ENCODE measurements at regions not wholly inside any gene's neighbourhood (a gene's known extent, or its start where the extent isn't known, plus 50 kb on each side); places are given as distances from the start of the nearest gene placed in this dataset.

DNA sequence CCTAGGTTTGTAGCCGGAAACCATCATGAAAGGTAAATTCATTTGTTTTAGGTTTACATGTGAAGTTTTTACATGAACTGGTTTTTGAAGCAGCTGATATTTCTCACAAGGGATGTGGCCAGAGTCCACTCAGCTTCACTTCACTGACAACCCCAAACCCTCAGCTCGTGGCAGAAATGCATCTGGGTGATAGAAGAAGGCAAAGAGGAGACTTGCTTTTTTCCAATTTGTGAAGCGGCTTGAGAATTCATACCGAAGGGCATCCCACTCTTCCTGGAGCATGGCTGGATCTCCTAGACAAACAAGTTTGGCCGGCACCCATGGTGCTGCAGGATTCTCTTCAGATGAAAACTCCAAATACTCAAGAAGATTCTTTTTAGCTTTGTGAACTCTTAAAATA, 392.8 kb upstream of the CNR1 start:
- no peak for DNase-seq (ENCODE audit: low spot score)

DNA sequence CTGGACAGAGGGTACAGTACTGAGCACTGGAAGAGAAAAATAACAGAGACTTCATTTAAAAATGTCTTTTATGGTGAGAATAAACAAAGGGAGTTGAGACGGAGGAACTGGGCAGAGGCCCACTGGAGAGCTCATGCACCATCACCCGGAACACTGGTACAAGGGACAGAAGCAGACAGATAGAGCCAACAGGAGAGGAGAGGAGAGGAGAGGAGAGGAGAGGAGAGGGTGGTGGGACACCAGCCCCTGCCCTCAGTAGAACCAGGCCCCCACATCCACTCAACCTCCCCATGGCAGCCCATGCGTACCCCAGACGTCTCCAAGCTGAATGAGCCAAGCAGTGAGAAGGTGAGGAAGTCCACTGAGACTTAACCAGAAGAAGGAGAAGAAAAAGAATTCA, 390.5 kb upstream of the CNR1 start:
- DNase-seq (ENCODE audit: low spot score): no peak

DNA sequence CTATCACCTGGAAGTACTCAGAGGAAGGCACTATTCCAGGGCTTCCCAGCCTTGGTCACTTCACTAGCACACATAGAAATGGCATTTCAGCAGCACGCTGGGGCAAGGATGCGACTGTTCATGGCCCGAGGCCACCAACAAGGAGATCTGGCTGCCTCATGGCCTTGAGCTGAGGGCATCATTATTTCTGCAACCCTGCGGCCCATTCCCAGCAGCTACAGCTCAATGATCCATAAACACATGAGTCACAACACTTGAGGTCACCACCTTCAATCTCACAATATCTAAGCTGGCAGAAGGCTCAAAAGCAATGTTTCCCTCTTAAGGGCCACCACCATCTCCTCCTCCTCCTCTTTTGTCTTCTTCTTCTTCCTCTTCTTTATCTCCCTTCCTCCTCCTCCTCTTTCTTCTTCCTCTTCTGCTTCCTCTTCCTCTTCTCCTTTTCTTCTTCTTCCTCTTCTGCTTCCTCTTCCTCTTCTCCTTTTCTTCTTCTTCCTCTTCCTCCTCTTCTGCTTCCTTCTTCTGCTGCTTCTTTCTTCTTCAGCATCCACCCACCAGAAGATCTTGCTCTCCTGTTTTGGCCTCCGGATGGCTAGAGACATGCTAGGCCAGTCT, 382.9 kb upstream of the CNR1 start:
- DNase-seq (ENCODE audit: low spot score): no peak

DNA sequence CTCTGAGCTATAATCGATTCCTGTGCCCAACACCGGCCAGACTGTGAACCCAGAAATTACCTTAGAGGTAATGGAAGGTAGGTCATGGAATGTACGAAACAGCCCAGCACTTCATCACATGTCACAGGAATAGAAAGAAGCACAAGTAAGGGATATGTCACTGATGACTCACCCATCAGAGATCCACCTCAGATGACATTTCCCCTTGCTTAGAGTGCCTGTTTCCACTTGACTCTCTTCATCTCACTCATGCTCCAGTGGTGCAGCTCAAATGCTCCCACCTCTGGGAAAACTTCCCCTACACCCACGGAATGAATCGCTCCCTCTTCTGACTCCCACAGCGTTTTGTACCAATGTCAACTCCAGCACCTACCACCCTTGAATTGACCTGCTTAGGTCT, 381.6 kb upstream of the CNR1 start:
- no peak for DNase-seq (ENCODE audit: low spot score)

DNA sequence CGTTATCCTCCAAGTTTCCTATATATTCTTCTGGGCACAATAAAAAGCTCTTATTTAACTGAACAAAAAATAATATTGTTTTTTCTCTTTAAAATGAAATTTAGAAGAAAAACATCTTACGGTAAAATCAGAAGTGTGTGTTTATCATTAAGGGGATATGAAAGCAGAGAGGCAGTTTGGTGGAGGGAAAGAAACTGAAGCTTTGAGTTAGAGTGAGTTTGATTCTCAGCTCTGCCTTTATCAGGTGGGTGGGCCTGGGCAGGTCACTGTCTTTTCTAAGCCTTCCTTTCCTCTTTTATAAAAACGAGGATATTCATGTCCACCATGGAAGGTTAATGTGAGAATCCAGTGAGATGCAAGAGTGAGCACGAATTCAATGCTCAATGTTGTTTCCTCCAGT, 379.8 kb upstream of the CNR1 start:
- no peak for DNase-seq (ENCODE audit: low spot score)

DNA sequence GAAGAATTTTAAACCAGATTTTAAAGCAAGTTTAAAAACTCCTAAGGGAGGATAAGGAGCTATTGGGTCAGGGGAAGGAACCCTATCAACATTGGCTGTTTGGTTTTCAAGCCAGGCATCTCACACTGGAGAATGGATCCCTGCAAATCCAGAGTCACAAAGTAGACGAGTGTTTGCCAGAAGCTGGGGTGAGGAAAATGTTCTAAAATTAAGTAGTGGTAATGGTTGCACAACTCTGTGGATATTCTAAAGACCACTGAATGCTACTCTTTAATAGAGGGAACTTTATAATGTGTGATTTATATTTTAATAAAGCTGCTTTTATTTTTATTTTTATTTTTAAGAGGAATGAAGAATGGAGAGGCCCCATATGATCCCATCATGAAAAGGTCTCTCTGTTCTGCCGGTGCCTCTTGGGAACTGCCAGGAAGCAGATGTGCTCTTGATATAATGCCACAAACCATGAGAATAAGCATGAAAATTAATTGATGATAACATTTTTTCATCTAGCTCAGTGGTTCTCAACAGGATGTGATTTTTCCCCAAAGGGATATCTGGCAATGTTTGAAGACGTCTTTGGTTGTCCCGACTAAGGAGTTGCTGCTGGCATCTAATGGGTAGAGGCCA, 379.0 kb upstream of the CNR1 start:
- no peak for DNase-seq (ENCODE audit: low spot score)

DNA sequence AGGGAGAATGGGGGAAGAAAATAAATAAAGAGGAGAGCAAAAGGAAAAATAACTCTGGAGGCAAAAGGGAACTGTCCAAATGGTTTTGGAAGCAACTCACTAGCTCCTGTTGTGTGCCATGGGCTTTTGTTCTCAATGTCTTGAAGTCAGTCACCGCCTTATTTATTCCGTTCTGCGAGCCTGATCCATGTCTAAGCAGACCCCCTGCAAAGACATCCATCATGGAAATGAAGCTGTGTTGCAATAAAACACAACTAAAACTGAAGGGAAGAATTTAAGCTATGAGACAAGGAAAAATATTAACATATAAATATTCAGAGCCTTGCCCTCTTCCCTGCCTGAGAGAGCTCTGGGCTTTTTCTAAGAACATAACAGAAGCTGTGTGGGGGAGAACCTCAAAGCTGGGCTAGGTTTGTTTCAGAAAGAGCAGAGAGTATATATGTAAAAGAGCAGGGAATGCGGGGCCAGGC, 373.2 kb upstream of the CNR1 start:
- DNase-seq (ENCODE audit: low spot score): no peak

DNA sequence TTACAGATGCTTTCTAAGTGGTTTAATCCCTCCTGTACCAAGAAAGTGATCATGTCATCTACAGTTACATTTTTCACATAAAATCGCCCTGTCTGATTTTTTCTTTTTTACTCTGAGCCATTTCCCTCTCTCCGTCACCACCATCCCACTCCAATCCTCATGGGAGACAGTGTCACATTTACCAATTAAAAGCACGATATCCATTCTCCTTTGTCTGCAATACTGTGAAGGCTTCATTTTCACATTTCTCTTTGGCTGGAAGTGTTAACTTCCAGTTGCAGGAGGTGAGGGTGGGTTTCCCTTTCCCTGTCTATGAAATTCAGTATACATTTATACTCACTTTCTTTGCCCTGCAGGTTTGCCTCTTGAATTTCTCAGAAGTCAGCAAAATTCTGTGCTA, 372.7 kb upstream of the CNR1 start:
- no peak for DNase-seq (ENCODE audit: low spot score)

DNA sequence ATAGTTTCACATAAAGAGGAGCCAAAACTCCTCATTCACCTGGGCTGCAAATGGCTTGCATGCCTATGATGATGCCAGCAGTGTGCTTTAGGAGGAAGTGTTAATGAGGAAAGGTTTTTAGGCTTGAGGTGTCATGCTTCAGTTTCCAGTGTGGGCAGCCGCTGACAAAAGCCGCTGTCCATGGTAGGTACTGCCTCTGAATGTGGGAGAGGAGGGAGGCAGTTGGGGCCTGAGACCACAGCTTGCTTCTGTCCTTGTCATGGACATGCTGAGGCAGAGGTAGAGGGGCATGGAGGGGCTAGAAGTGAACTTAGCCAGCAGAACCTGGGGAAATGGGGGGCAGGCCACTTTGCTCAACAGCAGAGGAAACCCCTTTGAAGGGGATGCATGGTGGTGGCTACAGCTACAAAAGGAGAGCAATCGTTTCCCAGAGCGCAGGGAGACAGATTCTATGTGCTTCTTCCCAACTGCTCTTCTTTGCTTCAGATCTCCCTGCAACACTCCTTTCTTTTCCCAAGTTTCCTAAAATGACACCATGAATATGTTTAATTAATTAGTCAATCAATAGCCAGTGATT, 372.1 kb upstream of the CNR1 start:
- DNase-seq (ENCODE audit: low spot score): peak; percentile 73

DNA sequence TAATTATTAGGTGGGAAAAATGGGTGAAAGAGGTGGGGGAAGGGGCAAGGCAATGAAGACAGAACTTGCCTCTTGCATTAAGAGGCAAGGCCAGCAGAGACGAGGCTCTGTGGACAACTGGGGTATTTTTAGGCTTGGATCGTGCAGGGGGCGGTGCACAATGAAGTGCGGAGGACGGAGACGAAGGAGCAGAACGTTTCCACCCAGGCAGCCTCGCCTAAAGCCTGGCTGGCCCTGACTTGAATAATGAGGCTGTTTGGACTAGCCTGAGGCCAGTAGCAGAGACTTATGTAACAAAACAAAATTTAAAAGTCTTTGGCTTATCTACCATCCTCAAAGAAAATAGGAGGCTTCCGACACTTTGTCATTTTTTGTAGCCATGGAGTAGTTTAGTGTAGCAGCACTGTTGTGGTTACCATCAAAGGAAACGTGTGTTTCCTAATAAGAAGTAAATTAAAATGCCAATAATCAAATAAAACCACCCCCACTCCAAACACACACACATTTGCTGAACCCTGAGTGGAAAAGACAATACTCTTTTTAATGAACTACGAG, 370.0 kb upstream of the CNR1 start:
- peak; percentile 21 for DNase-seq (ENCODE audit: low spot score)

DNA sequence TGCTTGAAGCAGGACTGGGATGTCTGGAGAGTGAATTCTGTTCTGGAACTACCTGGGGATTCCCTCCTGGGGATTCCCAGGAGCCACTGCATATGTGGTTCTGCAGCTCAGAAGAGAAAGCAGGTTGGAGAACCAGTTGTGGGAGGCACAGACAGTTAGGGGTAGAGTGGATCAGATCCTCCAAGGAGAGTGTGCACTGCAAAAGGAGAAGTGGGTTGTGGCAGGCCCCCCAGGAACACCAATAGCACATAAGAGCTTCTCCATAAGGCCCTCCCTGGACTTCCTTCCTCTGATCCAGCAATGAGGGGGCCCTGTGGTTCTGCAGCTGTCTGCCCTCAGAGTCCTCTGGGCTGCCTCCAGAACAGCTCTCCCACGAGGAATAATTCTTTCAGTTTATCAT, 369.2 kb upstream of the CNR1 start:
- DNase-seq (ENCODE audit: low spot score): no peak

DNA sequence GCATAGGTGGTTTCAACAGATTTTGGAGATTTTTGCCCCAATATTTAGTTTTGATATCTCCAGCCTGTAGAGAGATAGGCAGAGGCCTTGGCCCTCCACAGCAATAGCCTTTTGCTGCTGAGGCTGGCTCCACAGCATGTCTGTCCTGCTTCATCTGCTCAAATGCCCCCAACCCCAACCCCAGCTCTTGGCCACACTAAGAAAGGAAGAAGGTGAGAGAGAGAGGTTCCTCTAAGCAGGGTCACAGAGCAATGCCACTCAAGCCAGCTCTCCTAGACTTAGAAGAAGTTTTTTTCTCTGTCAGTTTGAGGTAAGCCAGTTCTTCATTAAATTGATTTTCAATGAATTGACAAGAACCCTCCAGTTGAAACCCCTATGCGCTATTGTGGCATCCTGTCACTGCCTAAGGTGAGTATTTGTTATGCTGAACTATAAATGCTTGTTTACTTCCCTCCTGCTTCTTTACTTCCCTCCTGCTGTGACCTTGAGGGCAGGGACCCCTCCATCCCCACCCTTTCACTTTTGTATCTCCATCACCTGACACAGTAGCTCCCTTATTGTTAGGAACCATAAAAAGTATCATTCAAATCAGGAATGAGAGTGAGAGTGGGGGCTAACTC, 366.2 kb upstream of the CNR1 start:
- DNase-seq (ENCODE audit: low spot score): no peak

DNA sequence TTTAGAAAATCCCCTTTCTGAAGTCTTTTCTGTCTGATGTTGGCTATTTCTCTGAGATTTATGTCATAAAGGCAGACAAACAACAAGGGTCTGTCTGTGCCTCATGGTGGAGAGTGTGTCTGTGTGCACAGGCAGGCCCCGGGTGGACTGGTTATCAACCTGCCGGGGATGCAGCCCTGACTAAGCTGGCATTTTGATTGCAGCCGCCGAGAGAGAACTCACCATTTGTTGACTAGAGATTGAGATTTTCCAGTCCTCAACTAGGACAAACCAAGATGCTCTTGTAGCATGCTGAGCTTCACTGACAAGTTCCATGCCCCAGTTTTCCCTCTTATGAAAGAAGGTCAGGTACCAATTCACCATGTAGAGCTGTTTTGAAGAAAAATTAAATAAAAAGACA, 363.6 kb upstream of the CNR1 start:
- DNase-seq (ENCODE audit: low spot score): no peak

DNA sequence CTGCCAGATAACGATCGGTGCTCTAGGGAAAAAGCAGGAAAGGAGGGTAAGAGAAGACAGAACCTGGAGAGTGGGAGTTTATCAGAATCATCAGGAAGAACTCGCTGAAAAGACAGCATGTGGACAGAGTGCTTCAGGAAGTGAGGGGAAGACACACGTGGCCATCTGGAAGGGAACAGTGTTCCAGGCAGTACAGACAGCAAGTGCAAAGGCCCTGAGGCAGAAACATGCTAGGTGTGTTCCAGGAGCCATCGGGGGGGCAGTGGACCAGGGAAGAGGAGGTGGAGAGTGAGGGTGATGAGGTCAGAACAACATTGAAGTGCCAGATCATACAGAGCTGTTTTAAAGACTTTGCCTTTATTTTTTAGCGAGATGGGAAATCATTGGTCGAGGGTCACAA, 354.3 kb upstream of the CNR1 start:
- DNase-seq (ENCODE audit: low spot score): peak; percentile 9

DNA sequence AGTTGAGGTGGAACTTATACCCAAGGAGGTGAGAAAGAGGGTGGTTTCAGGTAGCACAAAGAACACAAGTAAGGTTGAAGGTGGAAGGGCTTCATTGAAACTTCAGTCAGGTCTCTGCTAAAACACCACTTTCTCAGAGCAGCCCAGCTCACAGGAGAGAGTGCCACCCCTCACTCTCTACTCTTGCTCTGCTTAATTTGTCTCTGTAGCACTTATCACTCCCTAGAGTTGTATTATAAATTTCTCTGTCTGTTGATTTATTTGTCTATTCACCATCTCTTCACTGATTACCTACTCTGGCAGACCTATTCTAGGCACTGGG, 353.8 kb upstream of the CNR1 start:
- peak; percentile 18 for DNase-seq (ENCODE audit: low spot score)

DNA sequence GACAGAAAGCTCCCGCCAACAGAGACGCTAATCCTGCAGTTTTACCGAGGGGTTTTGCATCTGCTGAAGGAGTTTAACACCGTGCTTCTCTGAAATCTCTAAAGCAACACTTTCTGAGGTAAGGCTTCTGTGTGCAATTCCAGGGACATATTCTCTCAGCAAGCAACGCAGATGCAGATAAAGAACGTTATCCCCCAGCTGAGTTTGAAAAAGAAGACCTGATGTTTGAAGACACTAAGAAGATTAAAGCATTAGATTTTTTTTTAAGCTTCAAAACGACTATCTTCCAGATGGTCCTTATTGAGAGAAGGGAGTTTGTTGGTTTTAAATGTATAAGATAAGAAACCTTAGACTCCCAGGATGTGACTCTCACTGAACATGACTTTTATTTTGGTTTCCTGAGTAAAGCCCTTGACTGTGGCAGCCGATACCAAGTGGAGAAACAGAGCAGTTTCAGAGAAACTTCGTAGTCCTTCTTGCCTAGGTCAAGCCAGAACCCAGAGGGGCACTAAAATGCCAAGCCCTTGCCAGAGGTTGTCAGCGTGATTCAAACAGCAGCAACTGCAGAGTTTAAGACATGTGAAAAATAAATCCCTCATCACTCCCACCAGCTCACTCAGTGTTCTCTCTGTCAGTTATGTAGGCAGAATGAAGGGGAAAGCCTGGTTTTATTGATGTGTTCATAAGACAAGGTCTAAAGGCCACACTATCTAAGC, 353.3 kb upstream of the CNR1 start:
- peak; percentile 37 for DNase-seq (ENCODE audit: low spot score)

DNA sequence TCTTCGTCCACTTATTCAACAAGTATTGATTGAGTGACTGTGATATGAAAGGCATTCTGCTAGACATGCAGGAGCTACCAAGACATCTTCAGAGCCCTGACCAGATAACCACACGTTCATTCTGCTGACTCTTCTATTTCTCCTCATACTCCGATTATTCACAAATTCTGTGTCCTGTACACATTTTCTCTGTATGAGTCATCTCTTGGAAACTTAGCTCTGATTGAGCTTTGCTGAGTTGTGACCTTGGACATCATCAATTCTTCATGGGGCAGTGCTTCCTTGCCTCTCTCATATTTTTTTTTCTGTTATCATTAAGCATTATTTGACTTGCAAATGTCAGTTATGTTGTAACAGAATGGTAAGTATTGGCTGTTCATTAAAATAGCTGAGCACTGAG, 351.6 kb upstream of the CNR1 start:
- no peak for DNase-seq (ENCODE audit: low spot score)

DNA sequence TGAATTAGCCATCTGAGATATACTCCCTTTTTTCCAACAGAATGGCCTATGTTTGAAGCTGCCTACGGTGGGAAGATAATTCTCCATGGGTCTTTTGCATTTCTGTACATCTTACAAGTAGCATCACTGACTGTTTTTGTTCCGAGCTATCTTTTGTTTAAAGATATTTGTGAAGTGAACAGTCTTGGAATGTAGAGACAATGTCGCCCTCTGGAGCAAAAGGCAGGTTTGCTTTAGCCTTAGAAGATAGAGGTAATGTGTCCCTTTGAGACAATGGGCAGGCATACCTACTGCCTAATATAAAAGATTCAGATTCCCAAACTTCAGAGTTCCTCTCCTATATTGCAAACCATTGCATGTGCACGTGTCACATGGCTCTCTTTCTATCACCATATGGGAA, 347.8 kb upstream of the CNR1 start:
- no peak for DNase-seq (ENCODE audit: low spot score)

DNA sequence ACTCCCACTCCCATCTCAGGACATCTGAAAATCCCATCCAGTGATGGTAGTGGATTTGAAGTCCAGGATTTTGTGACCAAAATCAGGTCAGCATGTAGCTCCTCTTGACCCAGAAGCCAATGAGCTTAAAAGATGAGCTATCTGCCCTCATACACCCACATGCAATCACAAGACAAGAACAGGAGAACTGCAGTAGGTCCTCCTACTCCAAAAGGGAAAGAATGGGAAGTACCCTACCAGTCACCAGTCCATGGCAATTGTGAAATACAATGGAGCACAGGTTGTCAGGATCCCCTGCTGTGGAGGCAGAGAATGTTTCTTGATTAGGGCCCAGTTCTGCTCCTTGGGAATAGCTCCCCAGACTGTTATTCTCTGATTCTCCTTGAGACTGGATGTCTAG, 347.3 kb upstream of the CNR1 start:
- DNase-seq (ENCODE audit: low spot score): no peak

DNA sequence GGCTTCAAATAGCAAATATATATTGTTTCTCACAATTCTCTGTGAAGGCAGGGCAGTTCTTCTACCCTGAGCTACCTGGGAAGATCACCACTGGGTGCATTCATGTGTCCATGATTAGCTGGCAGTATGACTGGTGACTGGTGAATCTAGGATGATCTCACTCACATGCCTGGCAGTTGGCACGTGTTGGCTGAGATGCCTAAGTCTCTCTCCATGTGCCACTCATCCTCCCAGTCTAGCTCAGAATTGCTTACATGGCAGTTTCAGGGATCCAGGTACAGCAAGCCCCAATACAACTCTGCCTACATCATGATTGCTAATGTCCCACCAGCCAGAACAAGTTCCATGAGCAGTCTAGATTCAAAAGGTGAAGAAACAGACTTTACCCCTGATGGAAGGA, 346.8 kb upstream of the CNR1 start:
- DNase-seq (ENCODE audit: low spot score): no peak

DNA sequence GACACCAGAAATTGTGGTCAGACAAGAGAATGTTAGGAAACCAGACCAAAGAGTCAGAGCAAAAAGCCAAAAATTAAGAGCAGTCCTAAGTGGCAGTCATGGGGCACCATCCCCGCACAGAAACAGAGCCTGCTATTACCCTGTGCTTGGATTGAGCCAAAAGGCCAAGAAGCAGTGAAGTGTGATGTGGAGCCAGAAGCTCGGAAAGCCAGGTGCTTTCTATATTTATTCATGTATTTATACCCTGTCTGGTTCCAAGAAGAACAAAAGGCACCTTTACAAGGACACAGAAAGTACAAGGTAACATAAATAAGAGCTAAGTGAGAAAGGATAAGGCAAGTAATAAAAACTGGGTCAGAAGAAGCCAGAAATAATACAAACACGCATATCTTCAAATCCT, 336.2 kb upstream of the CNR1 start:
- DNase-seq (ENCODE audit: low spot score): no peak

DNA sequence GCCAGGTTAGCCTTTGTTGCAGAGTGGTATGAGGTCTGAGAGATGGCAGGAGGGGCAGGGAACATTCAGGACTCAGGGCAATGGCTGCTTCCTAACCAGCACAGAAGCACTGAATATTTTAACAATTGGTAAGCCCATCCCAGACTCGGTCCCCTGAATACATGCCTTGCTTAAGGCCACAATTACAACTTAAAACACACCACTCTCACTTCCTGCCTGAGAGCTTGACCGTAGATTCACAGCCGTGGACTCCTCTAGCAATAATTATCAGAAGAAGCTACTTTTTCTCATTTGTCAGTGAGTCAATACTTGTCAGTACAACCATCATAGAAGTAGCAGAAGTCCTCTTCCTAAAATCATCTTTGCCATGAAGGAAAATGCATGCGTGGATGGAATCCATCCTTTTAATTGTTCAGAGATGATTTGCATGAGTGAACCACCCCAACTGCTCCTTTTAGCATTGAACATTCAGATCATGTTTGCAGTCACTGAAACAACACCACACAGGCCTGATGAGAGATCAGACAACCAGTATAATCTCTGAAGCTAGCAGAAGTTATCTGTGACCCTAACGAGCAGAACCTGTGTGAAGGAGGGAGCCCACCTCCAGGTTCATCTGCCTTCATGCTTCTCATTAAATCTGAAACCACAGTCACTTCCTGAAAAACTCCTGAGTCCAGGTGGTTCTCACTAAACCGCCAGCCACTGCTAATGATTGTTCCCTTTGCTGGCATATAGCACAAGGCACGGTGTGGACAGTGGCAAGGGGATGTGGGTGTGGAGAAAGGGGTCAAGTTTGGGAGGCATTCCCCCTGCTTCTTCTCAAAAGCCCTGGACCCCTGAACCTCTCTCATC, 333.9 kb upstream of the CNR1 start:
- DNase-seq (ENCODE audit: low spot score): no peak
